HepG2 (cell line): ENCODE measurements at regions not wholly inside any gene's neighbourhood (a gene's known extent, or its start where the extent isn't known, plus 50 kb on each side); places are given as distances from the start of the nearest gene placed in this dataset.
A peak's percentile ranks its signal among the peaks of the same experiment; 100 is the strongest.

Experiments used
- DNMT1 ChIP-seq: sonication (generic); formaldehyde crosslinking; IDR thresholded peaks from 2 replicates; pipeline ENCODE4 v1.5.1; 2020; ENCODE audit warnings: mild to moderate bottlenecking, missing genetic modification reagents
- GATAD2A ChIP-seq: IDR thresholded peaks from 2 replicates; pipeline ENCODE4 v1.6.1; 2016
- KDM5B ChIP-seq: sonication (generic); formaldehyde crosslinking; IDR thresholded peaks from 2 replicates; pipeline ENCODE4 v1.4.0; 2020; ENCODE audit warnings: missing genetic modification reagents, mild to moderate bottlenecking, borderline replicate concordance
- MAF1 ChIP-seq: sonication (generic); formaldehyde crosslinking; IDR thresholded peaks from 2 replicates; pipeline ENCODE4 v1.5.0; 2020; ENCODE audit warnings: missing genetic modification reagents, borderline replicate concordance
- NR2F6 ChIP-seq, 2 experiments: IDR thresholded peaks; 2 replicates each; pipeline ENCODE4 v1.6.1; 2016; ENCODE audit warnings: antibody characterized with exemption in 1 of 2, mild to moderate bottlenecking in 1 of 2
- RELA ChIP-seq: sonication (generic); formaldehyde crosslinking; IDR thresholded peaks from 2 replicates; pipeline ENCODE4 v1.4.0; 2020; ENCODE audit warnings: missing genetic modification reagents
- SETDB1 ChIP-seq: sonication (generic); formaldehyde crosslinking; IDR thresholded peaks from 2 replicates; pipeline ENCODE4 v1.5.1; 2020; ENCODE audit warnings: missing genetic modification reagents, mild to moderate bottlenecking, borderline replicate concordance
- ZBTB1 ChIP-seq: sonication (generic); formaldehyde crosslinking; IDR thresholded peaks from 2 replicates; pipeline ENCODE4 v1.4.0; 2020; ENCODE audit warnings: missing genetic modification reagents, borderline replicate concordance
- ZBTB7B ChIP-seq: sonication (generic); formaldehyde crosslinking; IDR thresholded peaks from 2 replicates; pipeline ENCODE4 v1.4.0; 2020; ENCODE audit warnings: missing genetic modification reagents
- ZC3H13 ChIP-seq: sonication (generic); formaldehyde crosslinking; IDR thresholded peaks from 2 replicates; pipeline ENCODE4 v1.8.1; 2023; ENCODE audit warnings: mild to moderate bottlenecking, missing genetic modification reagents, moderate library complexity
- TF ChIP-seq, protein P1 (sequence below): sonication (generic); formaldehyde crosslinking; IDR thresholded peaks from 2 replicates; pipeline ENCODE4 v1.8.1; 2023; ENCODE audit warnings: mild to moderate bottlenecking, missing genetic modification reagents
- TF ChIP-seq, protein P2 (sequence below): sonication (generic); formaldehyde crosslinking; IDR thresholded peaks from 2 replicates; pipeline ENCODE4 v1.5.1; 2020; ENCODE audit warnings: missing genetic modification reagents, mild to moderate bottlenecking, borderline replicate concordance
- TF ChIP-seq, protein P3 (sequence below): sonication (generic); formaldehyde crosslinking; IDR thresholded peaks from 2 replicates; pipeline ENCODE4 v1.5.1; 2020; ENCODE audit warnings: mild to moderate bottlenecking, missing genetic modification reagents, moderate library complexity

DNA sequence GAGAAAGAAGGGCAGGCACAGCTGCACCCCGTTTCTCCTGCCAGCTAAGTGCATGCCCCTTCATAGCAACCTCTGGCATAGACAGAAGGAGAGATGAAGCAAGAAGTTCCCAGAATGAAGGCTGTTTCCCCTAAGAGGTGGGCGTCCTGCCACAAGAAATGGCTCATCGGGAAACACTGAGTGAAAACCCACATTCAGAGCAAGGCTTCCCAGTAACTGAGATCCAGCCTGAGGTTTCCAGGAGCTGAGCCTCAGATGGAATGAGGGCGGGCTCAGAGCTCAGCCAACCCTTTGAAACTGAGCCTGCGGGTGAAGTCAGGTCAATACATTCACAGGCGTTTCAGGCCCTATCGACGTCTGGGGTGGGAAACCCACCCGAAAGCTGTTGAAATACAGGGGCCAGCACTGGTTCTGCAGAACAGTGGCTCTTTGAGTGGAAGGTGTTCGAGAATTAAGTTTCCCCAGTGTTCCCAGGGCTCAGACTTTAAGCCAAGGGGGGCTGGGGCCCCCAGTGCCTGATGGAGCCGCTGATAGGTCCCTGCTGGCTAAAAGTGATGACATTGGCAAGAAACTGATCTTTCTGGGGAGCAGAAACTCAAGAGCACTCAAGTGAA, 510.2 kb downstream of the RPS24 start (continued):
- TF ChIP-seq GATAD2A (CRISPR knock-in tag), result 0 out of 2 replicates have a peak, but pooled peaks have one; percentile 15
- TF ChIP-seq, protein P1, sequence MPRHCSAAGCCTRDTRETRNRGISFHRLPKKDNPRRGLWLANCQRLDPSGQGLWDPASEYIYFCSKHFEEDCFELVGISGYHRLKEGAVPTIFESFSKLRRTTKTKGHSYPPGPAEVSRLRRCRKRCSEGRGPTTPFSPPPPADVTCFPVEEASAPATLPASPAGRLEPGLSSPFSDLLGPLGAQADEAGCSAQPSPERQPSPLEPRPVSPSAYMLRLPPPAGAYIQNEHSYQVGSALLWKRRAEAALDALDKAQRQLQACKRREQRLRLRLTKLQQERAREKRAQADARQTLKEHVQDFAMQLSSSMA (CRISPR knock-in tag), result 0 out of 2 replicates have a peak, but pooled peaks have one; percentile 47
- no peak for TF ChIP-seq ZC3H13
- TF ChIP-seq ZBTB1 (CRISPR knock-in tag), result no peak
- TF ChIP-seq, protein P2, sequence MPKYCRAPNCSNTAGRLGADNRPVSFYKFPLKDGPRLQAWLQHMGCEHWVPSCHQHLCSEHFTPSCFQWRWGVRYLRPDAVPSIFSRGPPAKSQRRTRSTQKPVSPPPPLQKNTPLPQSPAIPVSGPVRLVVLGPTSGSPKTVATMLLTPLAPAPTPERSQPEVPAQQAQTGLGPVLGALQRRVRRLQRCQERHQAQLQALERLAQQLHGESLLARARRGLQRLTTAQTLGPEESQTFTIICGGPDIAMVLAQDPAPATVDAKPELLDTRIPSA, result no peak
- 0 out of 2 replicates have a peak, but pooled peaks have one; percentile 15 for TF ChIP-seq DNMT1
- TF ChIP-seq, protein P3, sequence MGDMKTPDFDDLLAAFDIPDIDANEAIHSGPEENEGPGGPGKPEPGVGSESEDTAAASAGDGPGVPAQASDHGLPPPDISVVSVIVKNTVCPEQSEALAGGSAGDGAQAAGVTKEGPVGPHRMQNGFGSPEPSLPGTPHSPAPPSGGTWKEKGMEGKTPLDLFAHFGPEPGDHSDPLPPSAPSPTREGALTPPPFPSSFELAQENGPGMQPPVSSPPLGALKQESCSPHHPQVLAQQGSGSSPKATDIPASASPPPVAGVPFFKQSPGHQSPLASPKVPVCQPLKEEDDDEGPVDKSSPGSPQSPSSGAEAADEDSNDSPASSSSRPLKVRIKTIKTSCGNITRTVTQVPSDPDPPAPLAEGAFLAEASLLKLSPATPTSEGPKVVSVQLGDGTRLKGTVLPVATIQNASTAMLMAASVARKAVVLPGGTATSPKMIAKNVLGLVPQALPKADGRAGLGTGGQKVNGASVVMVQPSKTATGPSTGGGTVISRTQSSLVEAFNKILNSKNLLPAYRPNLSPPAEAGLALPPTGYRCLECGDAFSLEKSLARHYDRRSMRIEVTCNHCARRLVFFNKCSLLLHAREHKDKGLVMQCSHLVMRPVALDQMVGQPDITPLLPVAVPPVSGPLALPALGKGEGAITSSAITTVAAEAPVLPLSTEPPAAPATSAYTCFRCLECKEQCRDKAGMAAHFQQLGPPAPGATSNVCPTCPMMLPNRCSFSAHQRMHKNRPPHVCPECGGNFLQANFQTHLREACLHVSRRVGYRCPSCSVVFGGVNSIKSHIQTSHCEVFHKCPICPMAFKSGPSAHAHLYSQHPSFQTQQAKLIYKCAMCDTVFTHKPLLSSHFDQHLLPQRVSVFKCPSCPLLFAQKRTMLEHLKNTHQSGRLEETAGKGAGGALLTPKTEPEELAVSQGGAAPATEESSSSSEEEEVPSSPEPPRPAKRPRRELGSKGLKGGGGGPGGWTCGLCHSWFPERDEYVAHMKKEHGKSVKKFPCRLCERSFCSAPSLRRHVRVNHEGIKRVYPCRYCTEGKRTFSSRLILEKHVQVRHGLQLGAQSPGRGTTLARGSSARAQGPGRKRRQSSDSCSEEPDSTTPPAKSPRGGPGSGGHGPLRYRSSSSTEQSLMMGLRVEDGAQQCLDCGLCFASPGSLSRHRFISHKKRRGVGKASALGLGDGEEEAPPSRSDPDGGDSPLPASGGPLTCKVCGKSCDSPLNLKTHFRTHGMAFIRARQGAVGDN (CRISPR knock-in tag), result peak; percentile 56
- no peak for TF ChIP-seq SETDB1 (CRISPR knock-in tag)
- TF ChIP-seq ZBTB7B (CRISPR knock-in tag), result 0 out of 2 replicates have a peak, but pooled peaks have one; percentile 28
- TF ChIP-seq NR2F6 (IDR thresholded peaks at IDR 0.05), result 0 out of 2 replicates have a peak, but pooled peaks have one; percentile 11
- no peak; the same call in 1 of the 2 replicates for TF ChIP-seq NR2F6 (CRISPR knock-in tag; IDR thresholded peaks at IDR 0.05)
- TF ChIP-seq MAF1, result no peak
- no peak for TF ChIP-seq RELA (CRISPR knock-in tag)
- TF ChIP-seq KDM5B (CRISPR knock-in tag), result no peak
